ENCODE measurements at regions not wholly inside any gene's neighbourhood (a gene's known extent, or its start where the extent isn't known, plus 50 kb on each side); places are given as distances from the start of the nearest gene placed in this dataset.

DNA sequence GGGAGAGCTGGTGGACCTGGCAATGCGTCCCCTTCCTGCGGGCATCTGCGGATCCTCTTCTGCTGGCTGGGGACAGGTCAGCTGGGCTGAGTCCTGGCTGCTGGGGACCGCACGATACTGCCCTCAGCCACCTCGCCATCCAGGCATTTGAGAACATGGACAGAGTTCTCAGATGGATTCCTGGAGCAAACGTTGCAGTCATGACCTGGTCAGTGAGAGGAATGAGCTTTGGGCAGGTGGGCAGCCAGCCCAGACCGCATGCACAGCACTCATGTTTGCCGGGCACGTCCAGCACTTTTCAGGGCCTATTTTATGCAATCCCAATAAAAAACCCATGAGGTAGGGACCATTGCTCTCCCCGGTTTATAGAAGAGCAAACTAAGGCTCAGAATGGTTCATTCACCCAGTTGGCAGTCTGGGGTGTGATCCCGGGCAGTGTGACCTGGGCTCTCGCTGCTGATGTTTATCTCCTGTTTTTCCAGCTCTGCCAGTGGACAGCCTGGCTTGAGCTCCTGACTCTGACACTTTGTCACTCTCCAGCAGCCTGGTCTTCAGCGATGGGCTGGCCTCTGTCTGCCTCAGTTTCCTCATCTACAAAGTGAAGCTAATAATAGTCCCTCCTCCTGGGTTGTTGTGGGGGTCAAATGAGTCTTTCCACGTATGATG is 294.7 kb downstream of the IRF8 start:
- no peak overlapping the region for H3K4me3 ChIP-seq (ENCODE audit: low read length)
- no peaks in the 10 kb centered on the region for H3K27me3 ChIP-seq (ENCODE audit: insufficient read depth, low read length, poor library complexity, severe bottlenecking)
- no peaks in the 10 kb centered on the region for H3K4me1 ChIP-seq (ENCODE audit: insufficient read depth, low read length)
- Mint-ChIP-seq H3K27me3 (peaks cover 21 to 65% of the 10 kb centered on the region in 2 donors), H3K9me3 (peaks cover 0 to 2% (median 0%) of the 10 kb centered on the region in 5 donors), H3K4me3 (no peak overlapping the region), H3K4me1 (no peaks in the 10 kb centered on the region), H3K36me3 (no peaks in the 10 kb centered on the region), H3K27ac (no peak overlapping the region)
- no peaks in the 10 kb centered on the region for H3K9me3 ChIP-seq (ENCODE audit: low read length)
- POLR2A ChIA-PET = no interaction called here
- H3K36me3 ChIP-seq (ENCODE audit: insufficient read depth, low read length) = no peaks in the 10 kb centered on the region
- CTCF ChIA-PET = no interaction called here
- DNase-seq = no peak
- H3K27ac ChIP-seq (ENCODE audit: low read depth, low read length) = no peak overlapping the region

DNA sequence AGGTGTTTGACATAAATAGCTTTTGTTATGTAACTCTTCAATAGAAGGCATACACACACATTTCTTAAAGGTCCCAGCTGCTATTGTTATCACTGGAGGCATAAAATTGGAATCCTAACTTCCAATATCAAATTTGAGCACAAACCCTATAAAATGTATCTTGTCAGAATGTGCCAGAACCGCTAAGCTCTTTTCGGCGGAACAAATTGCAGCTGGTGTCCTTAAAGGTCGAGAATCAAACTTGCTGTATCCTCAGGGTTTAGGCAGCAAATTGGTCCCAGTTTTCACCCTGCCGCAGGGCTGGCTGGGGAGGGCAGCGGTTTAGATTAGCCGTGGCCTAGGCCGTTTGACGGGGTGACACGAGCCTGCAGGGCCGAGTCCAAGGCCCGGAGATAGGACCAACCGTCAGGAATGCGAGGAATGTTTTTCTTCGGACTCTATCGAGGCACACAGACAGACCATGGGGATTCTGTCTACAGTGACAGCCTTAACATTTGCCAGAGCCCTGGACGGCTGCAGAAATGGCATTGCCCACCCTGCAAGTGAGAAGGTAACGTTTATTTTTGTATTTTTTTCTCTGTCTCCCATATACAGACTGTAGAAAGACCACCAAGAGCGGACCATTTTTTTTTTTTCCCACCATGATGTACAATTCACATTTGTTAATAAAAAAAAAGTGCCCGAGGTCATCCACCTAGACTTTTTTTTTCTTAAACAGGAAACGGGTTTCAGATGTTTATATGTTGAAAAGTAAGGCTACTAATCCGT is 297.1 kb downstream of the IRF8 start:
- Histone ChIP-seq H3K4me1 (ENCODE audit: insufficient read depth, low read length) (no peaks in the 10 kb centered on the region), H3K27ac (ENCODE audit: low read depth, low read length) (no peak overlapping the region), H3K4me3 (ENCODE audit: low read length) (no peak overlapping the region), H3K36me3 (ENCODE audit: insufficient read depth, low read length) (no peaks in the 10 kb centered on the region), H3K9me3 (ENCODE audit: low read length) (no peaks in the 10 kb centered on the region), H3K27me3 (ENCODE audit: insufficient read depth, low read length, poor library complexity, severe bottlenecking) (peaks cover 5% of the 10 kb centered on the region)
- ChIA-PET POLR2A (no interaction called here), CTCF (no interaction called here)
- DNase-seq = no peak
- Mint-ChIP-seq H3K36me3 (no peaks in the 10 kb centered on the region), H3K4me1 (no peaks in the 10 kb centered on the region), H3K9me3 (no peaks in the 10 kb centered on the region), H3K4me3 (no peak overlapping the region), H3K27ac (no peak overlapping the region), H3K27me3 (peaks cover 29 to 79% of the 10 kb centered on the region in 2 donors)

DNA sequence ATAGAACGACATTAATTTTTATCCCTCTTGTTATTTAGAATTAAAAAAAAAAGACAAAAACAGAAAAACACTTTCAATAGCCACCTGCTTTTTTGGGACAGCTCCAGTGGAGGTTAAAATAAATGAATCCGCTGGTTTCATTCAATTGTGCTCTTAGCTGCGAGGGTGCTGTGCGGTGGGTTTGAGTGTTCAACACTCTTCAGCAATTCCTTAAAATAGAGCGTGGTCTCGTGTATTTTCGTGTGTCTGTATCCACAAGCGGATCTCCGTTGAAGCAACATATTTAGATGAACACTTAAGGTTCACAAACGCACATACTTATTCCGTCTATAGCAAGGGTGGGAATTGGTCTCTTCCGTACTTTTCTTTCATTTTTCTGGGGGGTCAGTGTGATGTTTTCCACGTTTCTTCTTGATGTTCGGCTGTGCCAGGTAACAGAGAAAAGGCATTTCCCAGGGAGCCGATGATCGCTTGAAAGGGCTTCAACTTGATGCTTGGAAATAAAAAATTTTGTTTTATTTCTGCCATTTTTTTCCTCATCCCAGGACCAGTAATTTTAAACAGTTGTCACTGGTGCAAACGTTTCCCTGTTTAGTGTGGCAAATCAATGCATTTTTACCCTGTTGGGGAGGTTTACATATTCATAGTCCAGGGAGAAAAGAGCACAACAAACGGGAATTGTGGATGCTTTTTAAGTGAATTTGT is 297.9 kb downstream of the IRF8 start:
- POLR2A ChIA-PET = no interaction called here

GRCh38 chr16:86198206-86199118 is 299.5 kb downstream of the IRF8 start:
- ChIA-PET POLR2A (no interaction called here), CTCF (no interaction called here)

More for the DNA sequence above, 297.9 kb downstream of the IRF8 start:
- H3K9me3 ChIP-seq (ENCODE audit: low read length) = no peaks in the 10 kb centered on the region
- peak overlapping the region in 1 of 8 donors; percentile 42 for H3K27ac Mint-ChIP-seq
- DNase-seq = no peak
- H3K9me3 Mint-ChIP-seq = no peaks in the 10 kb centered on the region
- no peaks in the 10 kb centered on the region for H3K36me3 Mint-ChIP-seq
- peaks cover 33 to 75% of the 10 kb centered on the region in 2 donors for H3K27me3 Mint-ChIP-seq
- H3K27me3 ChIP-seq (ENCODE audit: insufficient read depth, low read length, poor library complexity, severe bottlenecking) = peaks cover 5% of the 10 kb centered on the region
- no peaks in the 10 kb centered on the region for H3K4me1 ChIP-seq (ENCODE audit: insufficient read depth, low read length)
- no peak overlapping the region for H3K4me3 ChIP-seq (ENCODE audit: low read length)
- no peaks in the 10 kb centered on the region for H3K36me3 ChIP-seq (ENCODE audit: insufficient read depth, low read length)
- H3K4me1 Mint-ChIP-seq = no peaks in the 10 kb centered on the region
- CTCF ChIA-PET = no interaction called here
- H3K27ac ChIP-seq (ENCODE audit: low read depth, low read length) = no peak overlapping the region
- no peak overlapping the region for H3K4me3 Mint-ChIP-seq

GRCh38 chr16:86199182-86199581 is 300.2 kb downstream of the IRF8 start:
- H3K36me3 ChIP-seq (ENCODE audit: insufficient read depth, low read length) = no peaks in the 10 kb centered on the region
- Mint-ChIP-seq H3K4me3 (no peak overlapping the region), H3K9me3 (no peaks in the 10 kb centered on the region), H3K36me3 (no peaks in the 10 kb centered on the region), H3K27ac (no peak overlapping the region), H3K4me1 (no peaks in the 10 kb centered on the region), H3K27me3 (peaks cover 27 to 62% of the 10 kb centered on the region in 2 donors)
- ChIA-PET CTCF (interaction anchor here (1.7 kb wide), 1 partner anchor 378 kb away, joined by 3 read pairs; no protein-coding TSS in a partner anchor), POLR2A (no interaction called here)
- no peaks in the 10 kb centered on the region for H3K9me3 ChIP-seq (ENCODE audit: low read length)
- H3K4me3 ChIP-seq (ENCODE audit: low read length) = no peak overlapping the region
- peaks cover 5% of the 10 kb centered on the region for H3K27me3 ChIP-seq (ENCODE audit: insufficient read depth, low read length, poor library complexity, severe bottlenecking)
- no peak for DNase-seq
- no peak overlapping the region for H3K27ac ChIP-seq (ENCODE audit: low read depth, low read length)
- H3K4me1 ChIP-seq (ENCODE audit: insufficient read depth, low read length) = no peaks in the 10 kb centered on the region

More at GRCh38 chr16:86198206-86199118, 299.5 kb downstream of the IRF8 start:
- Mint-ChIP-seq H3K9me3 (no peaks in the 10 kb centered on the region), H3K4me1 (no peaks in the 10 kb centered on the region), H3K27me3 (peaks cover 27 to 67% of the 10 kb centered on the region in 2 donors), H3K4me3 (no peak overlapping the region), H3K36me3 (no peaks in the 10 kb centered on the region), H3K27ac (no peak overlapping the region)
- Histone ChIP-seq H3K27ac (ENCODE audit: low read depth, low read length) (no peak overlapping the region), H3K9me3 (ENCODE audit: low read length) (no peaks in the 10 kb centered on the region), H3K4me3 (ENCODE audit: low read length) (no peak overlapping the region), H3K4me1 (ENCODE audit: insufficient read depth, low read length) (no peaks in the 10 kb centered on the region), H3K27me3 (ENCODE audit: insufficient read depth, low read length, poor library complexity, severe bottlenecking) (peaks cover 5% of the 10 kb centered on the region), H3K36me3 (ENCODE audit: insufficient read depth, low read length) (no peaks in the 10 kb centered on the region)
- DNase-seq = no peak

GRCh38 chr16:86199871-86200695 is 301.1 kb downstream of the IRF8 start:
- Histone ChIP-seq H3K36me3 (ENCODE audit: insufficient read depth, low read length) (no peaks in the 10 kb centered on the region), H3K9me3 (ENCODE audit: low read length) (no peaks in the 10 kb centered on the region), H3K27me3 (ENCODE audit: insufficient read depth, low read length, poor library complexity, severe bottlenecking) (peaks cover 5% of the 10 kb centered on the region), H3K27ac (ENCODE audit: low read depth, low read length) (no peak overlapping the region), H3K4me3 (ENCODE audit: low read length) (no peak overlapping the region), H3K4me1 (ENCODE audit: insufficient read depth, low read length) (no peaks in the 10 kb centered on the region)
- Mint-ChIP-seq H3K36me3 (no peaks in the 10 kb centered on the region), H3K27me3 (peaks cover 27 to 57% of the 10 kb centered on the region in 2 donors), H3K27ac (no peak overlapping the region), H3K4me1 (no peaks in the 10 kb centered on the region), H3K9me3 (no peaks in the 10 kb centered on the region), H3K4me3 (no peak overlapping the region)
- DNase-seq = no peak
- CTCF ChIA-PET = interaction anchor here (1.7 kb wide), 1 partner anchor 378 kb away, joined by 3 read pairs; no protein-coding TSS in a partner anchor
- POLR2A ChIA-PET = no interaction called here

DNA sequence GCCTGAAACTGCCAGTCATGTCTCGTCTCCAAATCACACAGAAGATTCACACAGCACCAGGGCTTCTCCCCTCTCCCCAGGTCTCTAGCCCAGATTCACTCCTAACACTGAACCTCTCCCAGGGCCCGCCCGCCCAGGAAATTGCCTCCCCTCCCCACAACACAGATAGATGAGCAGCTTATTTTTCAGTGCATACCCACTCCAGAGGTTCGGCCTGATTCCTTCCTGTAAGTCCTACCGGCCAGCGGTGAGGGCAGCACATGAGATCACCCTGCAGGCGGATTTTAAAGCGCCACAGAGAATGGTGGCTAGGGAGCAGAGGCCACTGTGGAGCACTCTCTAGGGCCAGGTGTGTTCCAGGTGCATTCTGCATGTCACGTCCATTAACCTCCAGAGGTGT is 301.8 kb downstream of the IRF8 start:
- DNase-seq = no peak
- no peaks in the 10 kb centered on the region for H3K9me3 Mint-ChIP-seq
- no peaks in the 10 kb centered on the region for H3K4me1 Mint-ChIP-seq
- no peaks in the 10 kb centered on the region for H3K9me3 ChIP-seq (ENCODE audit: low read length)
- H3K4me3 ChIP-seq (ENCODE audit: low read length) = no peak overlapping the region
- H3K27me3 Mint-ChIP-seq = peaks cover 27 to 53% of the 10 kb centered on the region in 2 donors
- no peak overlapping the region for H3K27ac Mint-ChIP-seq
- no peak overlapping the region for H3K4me3 Mint-ChIP-seq
- H3K4me1 ChIP-seq (ENCODE audit: insufficient read depth, low read length) = no peaks in the 10 kb centered on the region
- peaks cover 5% of the 10 kb centered on the region for H3K27me3 ChIP-seq (ENCODE audit: insufficient read depth, low read length, poor library complexity, severe bottlenecking)
- ChIA-PET POLR2A (no interaction called here), CTCF (interaction anchor here (1.7 kb wide), 1 partner anchor 379 kb away, joined by 3 read pairs; no protein-coding TSS in a partner anchor)
- no peak overlapping the region for H3K27ac ChIP-seq (ENCODE audit: low read depth, low read length)
- no peaks in the 10 kb centered on the region for H3K36me3 Mint-ChIP-seq
- H3K36me3 ChIP-seq (ENCODE audit: insufficient read depth, low read length) = no peaks in the 10 kb centered on the region
